A549 (cell line): ENCODE measurements at regions not wholly inside any gene's neighbourhood (a gene's known extent, or its start where the extent isn't known, plus 50 kb on each side); places are given as distances from the start of the nearest gene placed in this dataset.

ENCODE experiments used
- ATAC-seq, 2 experiments: fragments of 200-7000 bp in 1 of 2; fragments of >200 bp in 1 of 2; cut with Nextera tagmentation in 1 of 2; cut with Tn5 transposase in 1 of 2; 3 replicates each; pipeline versions ENCODE4 v1.8.0 to v1.9.1; 2018 to 2020; ENCODE audit warnings: mild to moderate bottlenecking in 1 of 2, moderate library complexity in 1 of 2
- CTCF ChIA-PET: fragments of 300-600 bp; sonication (Branson Sonifier 250); formaldehyde crosslinking; extraction: SDS; loops from one replicate; lab custom pipeline; 2021; ENCODE audit warnings: antibody characterized with exemption, inconsistent platforms; lab: Yijun Ruan, JAX
- POLR2A ChIA-PET: fragments of 350-600 bp; formaldehyde crosslinking; extraction: SDS; loops from one replicate; lab custom pipeline; 2021; ENCODE audit warnings: antibody characterized with exemption, inconsistent platforms; lab: Yijun Ruan, JAX
- DNase-seq, 2 experiments: peaks; one replicate each; pipeline versions ENCODE4 v3.0.0 to v3.0.0-alpha.2; 2011 to 2016; ENCODE audit warnings: low read depth in 1 of 2, low spot score in 1 of 2
- FAIRE-seq: peaks from 2 replicates; lab custom pipeline; 2011; peaks lifted over from hg19 to GRCh38; lab: Jason Lieb, UNC
- H3K27ac ChIP-seq, 2 experiments: fragments of >200 bp; sonication (Bioruptor Twin); formaldehyde crosslinking; 3 replicates each; pipeline ENCODE4 v1.5.1; 2016 to 2017
- H3K4me1 ChIP-seq: fragments of >200 bp; sonication (Bioruptor Twin); formaldehyde crosslinking; 3 replicates; pipeline ENCODE4 v1.6.1; 2016
- H3K4me2 ChIP-seq: fragments of >200 bp; sonication (Bioruptor Twin); formaldehyde crosslinking; 3 replicates; pipeline ENCODE4 v1.6.1; 2016
- H3K4me3 ChIP-seq: fragments of >200 bp; sonication (Bioruptor Twin); formaldehyde crosslinking; 3 replicates; pipeline ENCODE4 v1.5.1; 2016
- H3K9me3 ChIP-seq: fragments of >200 bp; sonication (Bioruptor Twin); formaldehyde crosslinking; 3 replicates; pipeline ENCODE4 v1.6.1; 2016
- BHLHE40 ChIP-seq: IDR thresholded peaks from 2 replicates; pipeline ENCODE4 v1.6.1; 2012; ENCODE audit warnings: low read depth, low read length, inconsistent platforms
- EP300 ChIP-seq, 2 experiments: fragments of >200 bp; sonication (Bioruptor Twin); formaldehyde crosslinking; IDR thresholded peaks; 2 replicates in 1 of 2; 3 replicates in 1 of 2; pipeline ENCODE4 v1.6.1; 2016 to 2017
- FOSB ChIP-seq: fragments of 250-450 bp; sonication (Bioruptor Pico); IDR thresholded peaks from 2 replicates; pipeline ENCODE4 v1.5.0; 2020; ENCODE audit warnings: mild to moderate bottlenecking, moderate library complexity
- FOSL2 ChIP-seq, 2 experiments: fragments of 450-650 bp in 1 of 2; fragments of >200 bp in 1 of 2; sonication (Bioruptor Twin) in 1 of 2; formaldehyde crosslinking; IDR thresholded peaks; 2 replicates each; pipeline versions ENCODE4 v1.5.0 to v1.6.1; 2016 to 2020; ENCODE audit warnings: mild to moderate bottlenecking in 1 of 2, moderate library complexity in 1 of 2
- HDAC2 ChIP-seq: fragments of 200-600 bp; sonication (generic); IDR thresholded peaks from 2 replicates; pipeline ENCODE4 v1.6.1; 2016
- HOXA7 ChIP-seq: fragments of 250-450 bp; sonication (Bioruptor Pico); IDR thresholded peaks from 2 replicates; pipeline ENCODE4 v1.5.0; 2020; ENCODE audit warnings: mild to moderate bottlenecking, moderate library complexity
- HOXB5 ChIP-seq: fragments of 250-450 bp; sonication (Bioruptor Pico); IDR thresholded peaks from 2 replicates; pipeline ENCODE4 v1.5.0; 2020; ENCODE audit warnings: mild to moderate bottlenecking, moderate library complexity
- JUN ChIP-seq, 2 experiments: fragments of >200 bp; sonication (Bioruptor Twin); formaldehyde crosslinking; IDR thresholded peaks; 2 replicates in 1 of 2; 3 replicates in 1 of 2; pipeline ENCODE4 v1.6.1; 2016 to 2017
- KDM1A ChIP-seq: fragments of 200-600 bp; sonication (generic); IDR thresholded peaks from 2 replicates; pipeline ENCODE4 v1.6.1; 2016; ENCODE audit warnings: low read depth, mild to moderate bottlenecking
- MAFK ChIP-seq: fragments of 450-650 bp; IDR thresholded peaks from 2 replicates; pipeline ENCODE4 v1.6.1; 2014; ENCODE audit not compliant: partially characterized antibody
- MAZ ChIP-seq: fragments of 150-350 bp; IDR thresholded peaks from 2 replicates; pipeline ENCODE4 v1.6.1; 2014; ENCODE audit warnings: antibody characterized with exemption, low read depth, low read length, borderline replicate concordance
- MYC ChIP-seq: IDR thresholded peaks from 2 replicates; pipeline ENCODE4 v1.6.1; 2012; ENCODE audit warnings: mild to moderate bottlenecking, inconsistent platforms, low read length, improper control_type of control experiment, borderline replicate concordance
- NFE2L2 ChIP-seq: fragments of 150-350 bp; conservative IDR thresholded peaks from 2 replicates; pipeline ENCODE4 v1.6.1; 2014; ENCODE audit warnings: low read length
- PHF8 ChIP-seq: fragments of 200-600 bp; sonication (generic); IDR thresholded peaks from 2 replicates; pipeline ENCODE4 v1.6.1; 2016; ENCODE audit warnings: low read depth, mild to moderate bottlenecking, antibody characterized with exemption, moderate library complexity, borderline replicate concordance
- POLR2AphosphoS2 ChIP-seq: conservative IDR thresholded peaks from 2 replicates; pipeline ENCODE4 v1.6.1; 2012; ENCODE audit warnings: low read length, improper control_type of control experiment, inconsistent platforms
- RAD21 ChIP-seq, 2 experiments: fragments of >200 bp in 1 of 2; sonication (Bioruptor Twin) in 1 of 2; formaldehyde crosslinking in 1 of 2; IDR thresholded peaks in 1 of 2; conservative IDR thresholded peaks in 1 of 2; 2 replicates in 1 of 2; 3 replicates in 1 of 2; pipeline ENCODE4 v1.6.1; 2012 to 2018; ENCODE audit warnings: inconsistent platforms in 1 of 2
- RARB ChIP-seq: fragments of 250-450 bp; sonication (Bioruptor Pico); IDR thresholded peaks from 2 replicates; pipeline ENCODE4 v1.8.0; 2021; ENCODE audit warnings: mild to moderate bottlenecking, moderate library complexity
- RCOR1 ChIP-seq: fragments of 150-350 bp; IDR thresholded peaks from 2 replicates; pipeline ENCODE4 v1.6.1; 2014; ENCODE audit warnings: antibody characterized with exemption, low read length, low read depth
- RFX5 ChIP-seq: fragments of 450-650 bp; IDR thresholded peaks from 2 replicates; pipeline ENCODE4 v1.7.1; 2014; ENCODE audit warnings: antibody characterized with exemption, mild to moderate bottlenecking, moderate library complexity
- RNF2 ChIP-seq: fragments of 200-600 bp; sonication (generic); IDR thresholded peaks from 2 replicates; pipeline ENCODE4 v1.6.1; 2016; ENCODE audit warnings: low read depth, mild to moderate bottlenecking, antibody characterized with exemption, moderate library complexity, borderline replicate concordance
- SREBF2 ChIP-seq: fragments of 450-650 bp; IDR thresholded peaks from 2 replicates; pipeline ENCODE4 v1.6.1; 2014; ENCODE audit warnings: mild to moderate bottlenecking, moderate library complexity
- TFCP2L1 ChIP-seq: fragments of 250-450 bp; sonication (Bioruptor Pico); IDR thresholded peaks from 2 replicates; pipeline ENCODE4 v1.5.0; 2021; ENCODE audit warnings: mild to moderate bottlenecking
- TP53 ChIP-seq: fragments of 250-450 bp; sonication (Bioruptor Pico); IDR thresholded peaks from 2 replicates; pipeline ENCODE4 v1.5.0; 2021; ENCODE audit warnings: mild to moderate bottlenecking, moderate library complexity
- ZC3H11A ChIP-seq: fragments of 450-650 bp; IDR thresholded peaks from 2 replicates; pipeline ENCODE4 v1.6.1; 2014; ENCODE audit warnings: antibody characterized with exemption, mild to moderate bottlenecking
- ZFP36 ChIP-seq: fragments of 450-650 bp; IDR thresholded peaks from 2 replicates; pipeline ENCODE4 v1.6.1; 2014; ENCODE audit warnings: borderline replicate concordance; ENCODE audit not compliant: partially characterized antibody
- ZNF302 ChIP-seq: fragments of 250-450 bp; sonication (Bioruptor Pico); IDR thresholded peaks from 2 replicates; pipeline ENCODE4 v1.9.0; 2021; ENCODE audit warnings: inconsistent platforms, mild to moderate bottlenecking, moderate library complexity
- WGBS: methylation state at CpG from one replicate; pipeline ENCODE4 v1.1.6; 2017; ENCODE audit errors: missing lambda C conversion rate; 5-methylcytosine and 5-hydroxymethylcytosine counted together
- TF ChIP-seq, protein P1 (sequence below): IDR thresholded peaks from 2 replicates; pipeline ENCODE4 v1.6.1; 2012; ENCODE audit warnings: low read depth, borderline replicate concordance
- TF ChIP-seq, protein P2 (sequence below): IDR thresholded peaks from 2 replicates; pipeline ENCODE4 v1.6.1; 2012
- TF ChIP-seq, protein P3 (sequence below): fragments of 250-450 bp; sonication (Bioruptor Pico); IDR thresholded peaks from 2 replicates; pipeline ENCODE4 v1.5.0; 2020; ENCODE audit warnings: low read depth, mild to moderate bottlenecking, moderate library complexity
- TF ChIP-seq, protein P4 (sequence below): fragments of 450-650 bp; IDR thresholded peaks from 2 replicates; pipeline ENCODE4 v1.6.1; 2014; ENCODE audit warnings: antibody characterized with exemption

DNA sequence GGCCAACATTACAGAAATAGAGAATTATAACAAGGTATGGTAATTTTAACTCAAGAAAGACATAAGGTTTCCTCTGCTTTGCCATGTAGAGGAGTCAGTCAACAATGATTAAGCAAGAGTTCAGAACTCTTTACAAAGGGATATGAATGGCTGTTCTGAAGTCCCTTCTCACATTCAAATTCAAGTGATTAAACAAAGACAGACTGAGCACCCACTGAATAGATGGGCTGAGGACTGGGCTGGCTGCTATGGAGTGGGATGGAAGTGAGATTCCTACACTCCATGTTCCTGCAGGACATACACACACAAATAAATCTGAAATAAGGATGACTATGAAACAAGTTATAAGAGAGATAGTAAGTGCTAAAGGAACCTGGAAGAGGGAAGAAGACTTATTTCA lies 199.0 kb upstream of the GRIP1 start:
- DNase-seq, result no peak
- ChIA-PET POLR2A (no interaction called here), CTCF (no interaction called here)
- H3K4me3 ChIP-seq, result no peak overlapping the region
- H3K9me3 ChIP-seq, result no peaks in the 10 kb centered on the region
- no peak for ATAC-seq
- H3K4me1 ChIP-seq, result no peaks in the 10 kb centered on the region
- no peak overlapping the region for H3K4me2 ChIP-seq
- FAIRE-seq, result no peak
- TF ChIP-seq TP53 (CRISPR knock-in tag) (no peak), ZNF302 (CRISPR knock-in tag) (no peak), HDAC2 (no peak), MAFK (no peak), MAZ (no peak), NFE2L2 (no peak)
- TF ChIP-seq, protein P1, sequence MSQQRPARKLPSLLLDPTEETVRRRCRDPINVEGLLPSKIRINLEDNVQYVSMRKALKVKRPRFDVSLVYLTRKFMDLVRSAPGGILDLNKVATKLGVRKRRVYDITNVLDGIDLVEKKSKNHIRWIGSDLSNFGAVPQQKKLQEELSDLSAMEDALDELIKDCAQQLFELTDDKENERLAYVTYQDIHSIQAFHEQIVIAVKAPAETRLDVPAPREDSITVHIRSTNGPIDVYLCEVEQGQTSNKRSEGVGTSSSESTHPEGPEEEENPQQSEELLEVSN, result no peak
- TF ChIP-seq, protein P2, sequence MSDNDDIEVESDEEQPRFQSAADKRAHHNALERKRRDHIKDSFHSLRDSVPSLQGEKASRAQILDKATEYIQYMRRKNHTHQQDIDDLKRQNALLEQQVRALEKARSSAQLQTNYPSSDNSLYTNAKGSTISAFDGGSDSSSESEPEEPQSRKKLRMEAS, result no peak
- no peak overlapping the region for H3K27ac ChIP-seq

DNA sequence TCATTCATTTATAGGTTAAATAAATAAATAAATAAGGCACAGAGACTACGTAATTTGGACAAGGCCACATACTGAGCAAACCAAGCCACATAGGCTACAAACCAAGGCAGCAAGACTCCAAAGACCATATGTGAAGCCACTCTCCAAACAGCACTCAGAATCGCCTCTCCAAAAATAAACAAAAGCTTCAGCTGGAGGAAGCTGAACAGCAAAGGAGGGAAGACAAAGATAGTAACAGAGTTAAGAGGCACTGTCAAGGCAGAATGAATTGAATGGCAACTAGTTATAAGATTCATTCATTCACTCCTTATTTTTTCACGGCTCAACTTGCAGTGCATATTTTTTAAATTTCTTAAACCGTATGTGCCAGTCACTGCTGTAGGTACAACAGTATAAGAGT lies 200.5 kb upstream of the GRIP1 start:
- Histone ChIP-seq H3K9me3 (no peaks in the 10 kb centered on the region), H3K4me1 (no peaks in the 10 kb centered on the region), H3K27ac (no peak overlapping the region), H3K4me2 (no peak overlapping the region), H3K4me3 (no peak overlapping the region)
- ChIA-PET POLR2A (no interaction called here), CTCF (no interaction called here)
- DNase-seq, result no peak
- FAIRE-seq, result no peak
- 62% methylated on average over 4 of the region's 4 CpGs for whole genome bisulfite sequencing
- no peak for ATAC-seq
- TF ChIP-seq HOXB5 (CRISPR knock-in tag) (no peak), RNF2 (no peak), TP53 (CRISPR knock-in tag) (no peak), ZFP36 (no peak), MYC (no peak), KDM1A (no peak), JUN (IDR thresholded peaks at IDR 0.05) (no peak), POLR2AphosphoS2 (no peak), BHLHE40 (no peak), FOSB (CRISPR knock-in tag) (no peak)

DNA sequence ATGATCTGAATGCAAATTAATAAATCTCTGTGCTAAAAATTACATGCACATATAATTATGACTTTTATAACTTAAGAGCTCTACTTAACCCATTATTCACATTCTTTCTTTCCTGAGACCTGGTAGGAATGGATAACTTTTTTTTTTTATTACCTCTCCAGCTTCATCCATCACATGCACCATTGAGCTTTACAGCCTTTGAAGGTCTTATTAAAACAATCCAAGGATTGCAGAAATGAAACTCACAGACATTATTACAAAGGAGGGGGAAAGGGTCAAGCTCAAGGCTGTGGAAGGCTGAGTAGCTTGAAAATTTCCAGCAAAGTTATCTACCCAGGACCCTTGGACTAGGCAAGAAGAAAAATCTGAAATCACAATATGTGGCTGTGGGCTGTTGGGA lies 202.5 kb upstream of the GRIP1 start:
- CTCF ChIA-PET, result no interaction called here
- Histone ChIP-seq H3K4me2 (no peak overlapping the region), H3K4me1 (no peaks in the 10 kb centered on the region), H3K4me3 (no peak overlapping the region), H3K27ac (no peak overlapping the region), H3K9me3 (no peaks in the 10 kb centered on the region)
- no peak for ATAC-seq
- no peak for FAIRE-seq
- no peak for TF ChIP-seq RCOR1
- POLR2A ChIA-PET, result no interaction called here
- no peak for DNase-seq

DNA sequence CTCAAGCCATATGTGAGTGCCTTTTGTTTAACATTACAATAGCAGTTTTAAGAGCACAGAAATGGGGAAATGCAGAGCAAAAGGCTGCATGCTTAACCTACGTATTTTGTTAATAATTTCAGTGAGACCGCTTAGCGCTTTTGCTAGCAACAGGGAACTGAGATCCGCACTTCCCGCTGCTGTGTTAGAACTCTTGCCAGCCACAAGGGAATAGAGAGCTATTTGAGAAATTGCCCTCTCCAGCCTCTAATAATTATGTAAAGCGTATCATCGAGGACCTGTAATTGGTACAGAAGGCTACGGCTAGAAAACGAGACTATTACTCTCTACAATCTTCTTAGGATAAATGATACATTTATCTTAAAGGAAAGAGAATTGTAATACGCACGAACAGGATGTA lies 205.2 kb upstream of the GRIP1 start:
- H3K9me3 ChIP-seq, result no peaks in the 10 kb centered on the region
- no peak for DNase-seq
- no peak overlapping the region for H3K4me2 ChIP-seq
- H3K27ac ChIP-seq, result no peak overlapping the region
- ATAC-seq, result no peak
- ChIA-PET CTCF (interaction anchor here (1.4 to 2.1 kb wide), 2 partner anchors 9 to 98 kb away, joined by 4 read pairs; no protein-coding TSS in a partner anchor), POLR2A (no interaction called here)
- 69% methylated on average over 11 of the region's 11 CpGs for WGBS
- no peak overlapping the region for H3K4me3 ChIP-seq
- FAIRE-seq, result no peak
- TF ChIP-seq EP300 (IDR thresholded peaks at IDR 0.05), result no peak
- TF ChIP-seq RARB (CRISPR knock-in tag), result no peak
- no peak for TF ChIP-seq ZC3H11A
- TF ChIP-seq POLR2AphosphoS2, result no peak
- TF ChIP-seq, protein P3, sequence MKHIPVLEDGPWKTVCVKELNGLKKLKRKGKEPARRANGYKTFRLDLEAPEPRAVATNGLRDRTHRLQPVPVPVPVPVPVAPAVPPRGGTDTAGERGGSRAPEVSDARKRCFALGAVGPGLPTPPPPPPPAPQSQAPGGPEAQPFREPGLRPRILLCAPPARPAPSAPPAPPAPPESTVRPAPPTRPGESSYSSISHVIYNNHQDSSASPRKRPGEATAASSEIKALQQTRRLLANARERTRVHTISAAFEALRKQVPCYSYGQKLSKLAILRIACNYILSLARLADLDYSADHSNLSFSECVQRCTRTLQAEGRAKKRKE, result no peak
- no peak for TF ChIP-seq MAFK
- no peak for TF ChIP-seq FOSL2 (IDR thresholded peaks at IDR 0.05)
- TF ChIP-seq FOSL2 (CRISPR knock-in tag; IDR thresholded peaks at IDR 0.05), result no peak
- no peak for TF ChIP-seq JUN (IDR thresholded peaks at IDR 0.05)
- no peak for TF ChIP-seq TP53 (CRISPR knock-in tag)
- TF ChIP-seq RAD21 (conservative IDR thresholded peaks at IDR 0.05 in 1 of 2, IDR thresholded peaks at IDR 0.05 in 1 of 2), result no peak
- TF ChIP-seq, protein P4, sequence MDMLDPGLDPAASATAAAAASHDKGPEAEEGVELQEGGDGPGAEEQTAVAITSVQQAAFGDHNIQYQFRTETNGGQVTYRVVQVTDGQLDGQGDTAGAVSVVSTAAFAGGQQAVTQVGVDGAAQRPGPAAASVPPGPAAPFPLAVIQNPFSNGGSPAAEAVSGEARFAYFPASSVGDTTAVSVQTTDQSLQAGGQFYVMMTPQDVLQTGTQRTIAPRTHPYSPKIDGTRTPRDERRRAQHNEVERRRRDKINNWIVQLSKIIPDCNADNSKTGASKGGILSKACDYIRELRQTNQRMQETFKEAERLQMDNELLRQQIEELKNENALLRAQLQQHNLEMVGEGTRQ, result no peak
- no peak for TF ChIP-seq PHF8
- TF ChIP-seq RCOR1, result no peak
- TF ChIP-seq HOXA7 (CRISPR knock-in tag), result no peak
- TF ChIP-seq SREBF2, result no peak
- no peak for TF ChIP-seq TFCP2L1 (CRISPR knock-in tag)
- no peak for TF ChIP-seq RFX5
- no peak for TF ChIP-seq BHLHE40
- no peaks in the 10 kb centered on the region for H3K4me1 ChIP-seq
